Hepatocyte (in vitro differentiated cells): ENCODE measurements at regions not wholly inside any gene's neighbourhood (a gene's known extent, or its start where the extent isn't known, plus 50 kb on each side); places are given as distances from the start of the nearest gene placed in this dataset.

ENCODE experiments used
- DNase-seq: peaks from one replicate; pipeline ENCODE4 v3.0.0-alpha.2; 2016; ENCODE audit warnings: low spot score
- H2AFZ ChIP-seq: fragments of 200-600 bp; sonication (generic); 2 replicates; pipeline ENCODE4 v1.6.0; 2016; ENCODE audit warnings: antibody characterized with exemption, mild to moderate bottlenecking
- H3K27ac ChIP-seq: fragments of 200-600 bp; sonication (generic); 2 replicates; pipeline ENCODE4 v1.5.1; 2016; ENCODE audit warnings: mild to moderate bottlenecking
- H3K27me3 ChIP-seq: fragments of 200-600 bp; sonication (generic); 2 replicates; pipeline ENCODE4 v1.6.1; 2016
- H3K36me3 ChIP-seq: fragments of 200-600 bp; sonication (generic); replicated peaks from 2 replicates; pipeline ENCODE4 v1.5.1; 2016; ENCODE audit warnings: low read depth; ENCODE audit not compliant: insufficient read depth
- H3K4me1 ChIP-seq: fragments of 200-600 bp; sonication (generic); 2 replicates; pipeline ENCODE4 v1.5.1; 2016; ENCODE audit warnings: mild to moderate bottlenecking, moderate library complexity; ENCODE audit not compliant: insufficient read depth
- H3K4me2 ChIP-seq: fragments of 200-600 bp; sonication (generic); 2 replicates; pipeline ENCODE4 v1.6.0; 2016
- H3K4me3 ChIP-seq: fragments of 200-600 bp; sonication (generic); 2 replicates; pipeline ENCODE4 v1.5.1; 2016; ENCODE audit warnings: mild to moderate bottlenecking
- H3K79me2 ChIP-seq: fragments of 200-600 bp; sonication (generic); 2 replicates; pipeline ENCODE4 v1.6.0; 2017; ENCODE audit warnings: mild to moderate bottlenecking
- H3K9me2 ChIP-seq: fragments of 200-600 bp; sonication (generic); replicated peaks from 2 replicates; pipeline ENCODE4 v1.6.0; 2017; ENCODE audit warnings: mild to moderate bottlenecking; ENCODE audit not compliant: insufficient read depth
- H3K9me3 ChIP-seq: fragments of 200-600 bp; sonication (generic); 2 replicates; pipeline ENCODE4 v1.5.1; 2016; ENCODE audit warnings: low read depth, mild to moderate bottlenecking
- H4K20me1 ChIP-seq: fragments of 200-600 bp; sonication (generic); 2 replicates; pipeline ENCODE4 v1.6.0; 2016; ENCODE audit warnings: mild to moderate bottlenecking; ENCODE audit not compliant: insufficient read depth, poor library complexity, severe bottlenecking
- EZH2 ChIP-seq: fragments of 200-600 bp; sonication (generic); IDR thresholded peaks from 2 replicates; pipeline ENCODE4 v1.6.1; 2016; ENCODE audit warnings: antibody characterized with exemption, mild to moderate bottlenecking, borderline replicate concordance
- EZH2phosphoT487 ChIP-seq: fragments of 200-600 bp; sonication (generic); IDR thresholded peaks from one replicate; pipeline ENCODE4 v1.6.1; 2018; ENCODE audit warnings: antibody characterized with exemption, mild to moderate bottlenecking, low read depth, moderate library complexity; ENCODE audit not compliant: unreplicated experiment, severe bottlenecking
- WGBS: methylation state at CpG from one replicate; pipeline ENCODE4 v1.1.6; 2016; ENCODE audit warnings: low lambda C conversion rate; ENCODE audit errors: missing lambda C conversion rate; 5-methylcytosine and 5-hydroxymethylcytosine counted together
- TF ChIP-seq, protein P1 (sequence below): fragments of 200-600 bp; sonication (generic); IDR thresholded peaks from 2 replicates; pipeline ENCODE4 v1.5.1; 2016; ENCODE audit warnings: antibody characterized with exemption, mild to moderate bottlenecking; ENCODE audit not compliant: poor library complexity

DNA sequence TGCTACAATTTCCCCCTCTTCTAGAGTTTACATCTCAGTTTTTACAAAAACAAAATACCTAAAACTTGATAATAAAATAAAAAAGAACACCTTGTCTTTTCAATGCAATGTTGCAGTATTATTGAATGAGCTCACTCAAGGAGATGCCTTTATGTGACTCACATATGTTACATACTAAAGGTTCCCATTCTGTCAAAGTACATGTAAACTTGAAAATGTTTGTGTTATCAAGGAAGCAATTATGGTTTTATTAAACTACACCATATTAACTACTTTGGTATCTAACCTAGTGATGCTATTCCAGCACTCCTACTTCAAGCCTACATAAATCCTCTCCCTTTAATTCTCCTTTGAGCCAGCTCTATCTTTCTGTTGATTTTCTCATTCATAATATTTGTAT lies 658.3 kb downstream of the PTPRC start:
- DNase-seq: no peak
- no peaks in the 10 kb centered on the region for H3K9me2 ChIP-seq
- peaks cover 10% of the 10 kb centered on the region for H3K4me1 ChIP-seq
- H3K27ac ChIP-seq: no peak overlapping the region
- H3K4me3 ChIP-seq: no peak overlapping the region
- no peaks in the 10 kb centered on the region for H3K27me3 ChIP-seq
- no peak overlapping the region for H3K4me2 ChIP-seq
- H3K79me2 ChIP-seq: no peaks in the 10 kb centered on the region
- H3K9me3 ChIP-seq: no peaks in the 10 kb centered on the region
- TF ChIP-seq EZH2phosphoT487 (no peak), EZH2 (no peak)
- TF ChIP-seq, protein P1, sequence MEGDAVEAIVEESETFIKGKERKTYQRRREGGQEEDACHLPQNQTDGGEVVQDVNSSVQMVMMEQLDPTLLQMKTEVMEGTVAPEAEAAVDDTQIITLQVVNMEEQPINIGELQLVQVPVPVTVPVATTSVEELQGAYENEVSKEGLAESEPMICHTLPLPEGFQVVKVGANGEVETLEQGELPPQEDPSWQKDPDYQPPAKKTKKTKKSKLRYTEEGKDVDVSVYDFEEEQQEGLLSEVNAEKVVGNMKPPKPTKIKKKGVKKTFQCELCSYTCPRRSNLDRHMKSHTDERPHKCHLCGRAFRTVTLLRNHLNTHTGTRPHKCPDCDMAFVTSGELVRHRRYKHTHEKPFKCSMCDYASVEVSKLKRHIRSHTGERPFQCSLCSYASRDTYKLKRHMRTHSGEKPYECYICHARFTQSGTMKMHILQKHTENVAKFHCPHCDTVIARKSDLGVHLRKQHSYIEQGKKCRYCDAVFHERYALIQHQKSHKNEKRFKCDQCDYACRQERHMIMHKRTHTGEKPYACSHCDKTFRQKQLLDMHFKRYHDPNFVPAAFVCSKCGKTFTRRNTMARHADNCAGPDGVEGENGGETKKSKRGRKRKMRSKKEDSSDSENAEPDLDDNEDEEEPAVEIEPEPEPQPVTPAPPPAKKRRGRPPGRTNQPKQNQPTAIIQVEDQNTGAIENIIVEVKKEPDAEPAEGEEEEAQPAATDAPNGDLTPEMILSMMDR: no peak
- no peaks in the 10 kb centered on the region for H4K20me1 ChIP-seq
- H2AFZ ChIP-seq: no peak overlapping the region
- H3K36me3 ChIP-seq: no peaks in the 10 kb centered on the region

DNA sequence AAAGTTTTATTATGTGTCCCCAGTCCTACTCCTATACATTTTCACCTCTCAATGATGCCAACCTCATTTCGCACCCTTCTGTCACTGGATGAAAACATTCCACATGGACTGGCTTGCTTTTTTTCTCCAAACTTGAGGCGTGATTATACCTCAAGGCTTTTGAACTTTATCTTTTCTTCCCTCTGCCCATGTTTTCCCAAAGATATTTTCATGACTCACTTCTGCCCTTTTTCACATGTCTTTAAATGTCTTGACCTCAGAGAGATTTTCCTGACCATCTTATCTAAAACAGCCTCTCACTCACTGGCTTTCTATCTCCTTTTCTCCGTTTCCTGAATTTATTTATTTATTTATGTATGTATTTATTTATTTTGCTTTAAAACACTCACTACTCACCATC lies 659.0 kb downstream of the PTPRC start:
- H3K79me2 ChIP-seq: no peaks in the 10 kb centered on the region
- H3K27ac ChIP-seq: no peak overlapping the region
- H3K4me3 ChIP-seq: no peak overlapping the region
- TF ChIP-seq EZH2phosphoT487: no peak
- TF ChIP-seq, protein P1: no peak
- TF ChIP-seq EZH2: no peak
- WGBS: 48% methylated on average over 3 of the region's 3 CpGs
- H3K4me1 ChIP-seq: peaks cover 10% of the 10 kb centered on the region
- H3K4me2 ChIP-seq: no peak overlapping the region
- H3K36me3 ChIP-seq: no peaks in the 10 kb centered on the region
- no peaks in the 10 kb centered on the region for H3K9me2 ChIP-seq
- H2AFZ ChIP-seq: no peak overlapping the region
- no peaks in the 10 kb centered on the region for H3K9me3 ChIP-seq
- H3K27me3 ChIP-seq: no peaks in the 10 kb centered on the region
- no peaks in the 10 kb centered on the region for H4K20me1 ChIP-seq
- DNase-seq: no peak

DNA sequence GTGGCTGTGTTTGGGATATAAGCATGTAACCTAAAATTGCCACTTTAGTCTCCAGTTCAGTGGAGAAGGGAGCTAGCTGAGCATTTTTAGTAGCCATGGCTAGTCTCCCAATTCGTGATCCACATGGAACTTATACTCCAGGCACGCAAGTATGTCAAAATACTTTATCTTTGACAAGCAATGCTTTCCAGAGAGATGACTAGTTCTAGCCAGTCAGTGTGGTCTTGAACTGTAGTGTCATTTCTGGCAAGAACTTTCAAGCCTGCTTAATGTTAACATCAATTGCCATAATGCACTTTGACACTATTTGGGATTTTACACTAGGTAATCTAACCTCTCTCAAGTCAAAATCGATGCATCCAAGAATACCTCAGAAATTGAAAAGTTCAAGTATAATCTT lies 660.0 kb downstream of the PTPRC start:
- H3K79me2 ChIP-seq: no peaks in the 10 kb centered on the region
- DNase-seq: no peak
- no peak overlapping the region for H3K27ac ChIP-seq
- no peak for TF ChIP-seq EZH2phosphoT487
- no peak for TF ChIP-seq EZH2
- TF ChIP-seq, protein P1: no peak
- no peaks in the 10 kb centered on the region for H3K36me3 ChIP-seq
- no peak overlapping the region for H3K4me3 ChIP-seq
- H3K9me3 ChIP-seq: no peaks in the 10 kb centered on the region
- H2AFZ ChIP-seq: no peak overlapping the region
- 58% methylated on average over 3 of the region's 3 CpGs for WGBS
- no peaks in the 10 kb centered on the region for H3K27me3 ChIP-seq
- H4K20me1 ChIP-seq: no peaks in the 10 kb centered on the region
- H3K9me2 ChIP-seq: no peaks in the 10 kb centered on the region
- H3K4me1 ChIP-seq: peaks cover 10% of the 10 kb centered on the region
- no peak overlapping the region for H3K4me2 ChIP-seq
